ENCODE measurements at regions not wholly inside any gene's neighbourhood (a gene's known extent, or its start where the extent isn't known, plus 50 kb on each side); places are given as distances from the start of the nearest gene placed in this dataset.

- TF ChIP-seq CTCF (conservative IDR thresholded peaks at IDR 0.05 in 1 of 2, IDR thresholded peaks at IDR 0.05 in 1 of 2; ENCODE audit: extremely low read depth in 1 of 2, insufficient read depth in 1 of 2, low read depth in 1 of 2, low read length in 2 of 2) = no peak
- no peak for TF ChIP-seq EZH2 (IDR thresholded peaks at IDR 0.05; ENCODE audit: borderline replicate concordance, low read length)
These were observed 190.5 kb downstream of the CXCL12 start for GRCh38 chr10:44194435-44194834.
